ENCODE measurements at regions not wholly inside any gene's neighbourhood (a gene's known extent, or its start where the extent isn't known, plus 50 kb on each side); places are given as distances from the start of the nearest gene placed in this dataset.

DNA sequence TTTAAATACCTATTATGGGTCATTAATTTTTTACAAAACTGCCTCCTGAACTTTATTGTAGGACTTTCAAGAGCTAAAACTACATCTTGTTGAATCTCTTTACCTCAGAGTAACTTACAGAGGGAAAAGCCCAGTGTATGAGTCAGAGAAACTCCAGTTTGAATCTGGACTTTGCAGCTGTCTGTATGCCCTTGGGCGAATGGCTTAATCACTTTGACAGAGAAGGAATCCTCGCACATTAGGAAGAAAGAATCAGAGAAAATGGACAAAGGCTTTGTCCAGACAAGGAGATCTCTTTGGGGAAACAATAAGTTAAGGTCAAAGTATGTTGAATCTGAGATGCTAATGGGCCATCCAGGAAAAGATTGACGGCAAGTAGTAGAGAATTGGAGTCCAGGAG is 484.2 kb upstream of the CELF2 start:
- Histone ChIP-seq H3K4me3 (ENCODE audit: insufficient read depth, low read depth, low read length) (no peak overlapping the region), H3K79me2 (ENCODE audit: insufficient read depth, low read length) (no peaks in the 10 kb centered on the region), H3K27me3 (ENCODE audit: insufficient read depth, low read length) (no peaks in the 10 kb centered on the region), H2AFZ (ENCODE audit: low read depth, low read length) (no peak overlapping the region), H3K36me3 (ENCODE audit: insufficient read depth, low read length) (no peaks in the 10 kb centered on the region), H3K9me3 (ENCODE audit: insufficient read depth, low read depth, low read length) (peaks cover 6% of the 10 kb centered on the region), H3K9ac (ENCODE audit: low read length) (no peak overlapping the region), H3K27ac (ENCODE audit: low read depth, low read length) (no peak overlapping the region), H3K4me2 (ENCODE audit: low read length) (no peak overlapping the region), H3K4me1 (ENCODE audit: insufficient read depth, low read length) (no peaks in the 10 kb centered on the region), H4K20me1 (ENCODE audit: insufficient read depth, low read length) (no peaks in the 10 kb centered on the region)
- TF ChIP-seq, protein P1, sequence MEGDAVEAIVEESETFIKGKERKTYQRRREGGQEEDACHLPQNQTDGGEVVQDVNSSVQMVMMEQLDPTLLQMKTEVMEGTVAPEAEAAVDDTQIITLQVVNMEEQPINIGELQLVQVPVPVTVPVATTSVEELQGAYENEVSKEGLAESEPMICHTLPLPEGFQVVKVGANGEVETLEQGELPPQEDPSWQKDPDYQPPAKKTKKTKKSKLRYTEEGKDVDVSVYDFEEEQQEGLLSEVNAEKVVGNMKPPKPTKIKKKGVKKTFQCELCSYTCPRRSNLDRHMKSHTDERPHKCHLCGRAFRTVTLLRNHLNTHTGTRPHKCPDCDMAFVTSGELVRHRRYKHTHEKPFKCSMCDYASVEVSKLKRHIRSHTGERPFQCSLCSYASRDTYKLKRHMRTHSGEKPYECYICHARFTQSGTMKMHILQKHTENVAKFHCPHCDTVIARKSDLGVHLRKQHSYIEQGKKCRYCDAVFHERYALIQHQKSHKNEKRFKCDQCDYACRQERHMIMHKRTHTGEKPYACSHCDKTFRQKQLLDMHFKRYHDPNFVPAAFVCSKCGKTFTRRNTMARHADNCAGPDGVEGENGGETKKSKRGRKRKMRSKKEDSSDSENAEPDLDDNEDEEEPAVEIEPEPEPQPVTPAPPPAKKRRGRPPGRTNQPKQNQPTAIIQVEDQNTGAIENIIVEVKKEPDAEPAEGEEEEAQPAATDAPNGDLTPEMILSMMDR (IDR thresholded peaks at IDR 0.05; ENCODE audit: insufficient read depth, low read depth, low read length), result no peak
- TF ChIP-seq EZH2 (IDR thresholded peaks at IDR 0.05; ENCODE audit: insufficient read depth, low read length), result no peak
- DNase-seq (ENCODE audit: low read depth) (peak; percentile 7), FAIRE-seq (no peak)
- Mint-ChIP-seq H3K4me1 (ENCODE audit: low read depth, unreplicated experiment) (peaks cover 8% of the 10 kb centered on the region), H3K27me3 (ENCODE audit: low read depth, unreplicated experiment) (peaks cover 6% of the 10 kb centered on the region), H3K9me3 (ENCODE audit: unreplicated experiment) (peaks cover 2% of the 10 kb centered on the region), H3K27ac (ENCODE audit: unreplicated experiment) (no peak overlapping the region), H3K36me3 (ENCODE audit: low read depth, unreplicated experiment) (no peaks in the 10 kb centered on the region), H3K4me3 (ENCODE audit: unreplicated experiment) (no peak overlapping the region)

DNA sequence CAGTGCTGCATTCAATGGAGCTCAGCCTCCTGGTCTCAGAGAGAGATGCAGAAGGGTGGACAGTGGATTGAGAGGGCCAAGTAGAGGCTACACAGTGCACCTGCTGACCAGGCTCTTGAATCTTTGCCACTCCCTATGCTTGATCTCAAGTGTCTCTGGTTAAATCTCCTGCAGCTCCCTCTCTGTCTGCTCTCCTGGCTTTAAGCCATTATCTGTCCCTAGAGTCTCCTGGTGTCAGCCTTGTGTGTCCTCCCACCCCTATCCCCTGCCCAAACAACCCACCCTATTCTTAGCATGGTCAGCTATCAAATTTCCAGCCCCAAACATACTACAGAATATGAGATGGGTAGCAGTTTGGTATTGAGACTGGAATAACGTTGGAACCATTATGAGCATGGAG is 479.3 kb upstream of the CELF2 start:
- Histone ChIP-seq H3K9me3 (ENCODE audit: insufficient read depth, low read depth, low read length) (peaks cover 6% of the 10 kb centered on the region), H3K27me3 (ENCODE audit: insufficient read depth, low read length) (no peaks in the 10 kb centered on the region), H3K4me2 (ENCODE audit: low read length) (no peak overlapping the region), H3K27ac (ENCODE audit: low read depth, low read length) (no peak overlapping the region), H3K79me2 (ENCODE audit: insufficient read depth, low read length) (no peaks in the 10 kb centered on the region), H3K4me3 (ENCODE audit: insufficient read depth, low read depth, low read length) (no peak overlapping the region), H3K36me3 (ENCODE audit: insufficient read depth, low read length) (no peaks in the 10 kb centered on the region), H3K4me1 (ENCODE audit: insufficient read depth, low read length) (peaks cover 3% of the 10 kb centered on the region), H2AFZ (ENCODE audit: low read depth, low read length) (no peak overlapping the region), H3K9ac (ENCODE audit: low read length) (no peak overlapping the region), H4K20me1 (ENCODE audit: insufficient read depth, low read length) (no peaks in the 10 kb centered on the region)
- H3K9me3 Mint-ChIP-seq (ENCODE audit: unreplicated experiment), result peaks cover 5% of the 10 kb centered on the region
- no peak overlapping the region for H3K4me3 Mint-ChIP-seq (ENCODE audit: unreplicated experiment)
- no peak overlapping the region for H3K27ac Mint-ChIP-seq (ENCODE audit: unreplicated experiment)
- TF ChIP-seq, protein P1 (IDR thresholded peaks at IDR 0.05; ENCODE audit: insufficient read depth, low read depth, low read length), result no peak
- TF ChIP-seq EZH2 (IDR thresholded peaks at IDR 0.05; ENCODE audit: insufficient read depth, low read length), result no peak
- no peak for DNase-seq (ENCODE audit: low read depth)
- FAIRE-seq, result no peak
- peaks cover 10% of the 10 kb centered on the region for H3K27me3 Mint-ChIP-seq (ENCODE audit: low read depth, unreplicated experiment)
- no peaks in the 10 kb centered on the region for H3K36me3 Mint-ChIP-seq (ENCODE audit: low read depth, unreplicated experiment)
- H3K4me1 Mint-ChIP-seq (ENCODE audit: low read depth, unreplicated experiment), result peaks cover 5% of the 10 kb centered on the region

DNA sequence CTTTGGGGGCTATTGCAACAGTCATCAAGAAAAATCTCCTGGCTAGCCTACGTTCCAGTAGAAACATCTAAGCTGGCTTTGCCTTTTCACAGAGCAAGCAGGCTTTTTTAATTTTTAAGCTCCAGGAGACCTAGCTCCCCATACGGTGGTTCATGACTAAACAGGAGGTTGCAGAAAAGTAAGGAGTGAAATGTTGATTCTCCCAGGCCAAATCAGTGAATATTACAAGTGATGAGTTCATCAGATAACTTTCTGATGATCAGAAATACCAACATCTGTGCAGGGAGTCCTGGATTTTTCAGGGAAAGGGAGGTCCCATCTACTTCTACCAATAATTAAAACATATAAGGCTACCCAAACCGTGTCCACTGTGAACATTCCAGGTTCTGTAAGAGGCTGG is 477.3 kb upstream of the CELF2 start:
- H3K79me2 ChIP-seq (ENCODE audit: insufficient read depth, low read length), result no peaks in the 10 kb centered on the region
- H4K20me1 ChIP-seq (ENCODE audit: insufficient read depth, low read length), result no peaks in the 10 kb centered on the region
- H2AFZ ChIP-seq (ENCODE audit: low read depth, low read length), result no peak overlapping the region
- no peak overlapping the region for H3K4me3 ChIP-seq (ENCODE audit: insufficient read depth, low read depth, low read length)
- no peaks in the 10 kb centered on the region for H3K36me3 ChIP-seq (ENCODE audit: insufficient read depth, low read length)
- Mint-ChIP-seq H3K27ac (ENCODE audit: unreplicated experiment) (no peak overlapping the region), H3K9me3 (ENCODE audit: unreplicated experiment) (peaks cover 3% of the 10 kb centered on the region), H3K4me3 (ENCODE audit: unreplicated experiment) (no peak overlapping the region), H3K27me3 (ENCODE audit: low read depth, unreplicated experiment) (peaks cover 8% of the 10 kb centered on the region), H3K36me3 (ENCODE audit: low read depth, unreplicated experiment) (no peaks in the 10 kb centered on the region), H3K4me1 (ENCODE audit: low read depth, unreplicated experiment) (no peaks in the 10 kb centered on the region)
- no peak for TF ChIP-seq EZH2 (IDR thresholded peaks at IDR 0.05; ENCODE audit: insufficient read depth, low read length)
- H3K9ac ChIP-seq (ENCODE audit: low read length), result no peak overlapping the region
- no peaks in the 10 kb centered on the region for H3K27me3 ChIP-seq (ENCODE audit: insufficient read depth, low read length)
- H3K4me2 ChIP-seq (ENCODE audit: low read length), result no peak overlapping the region
- peaks cover 3% of the 10 kb centered on the region for H3K4me1 ChIP-seq (ENCODE audit: insufficient read depth, low read length)
- no peak overlapping the region for H3K27ac ChIP-seq (ENCODE audit: low read depth, low read length)
- H3K9me3 ChIP-seq (ENCODE audit: insufficient read depth, low read depth, low read length), result peaks cover 6% of the 10 kb centered on the region
- FAIRE-seq, result no peak
- no peak for DNase-seq (ENCODE audit: low read depth)
